ENCODE measurements at regions not wholly inside any gene's neighbourhood (a gene's known extent, or its start where the extent isn't known, plus 50 kb on each side); places are given as distances from the start of the nearest gene placed in this dataset.

DNA sequence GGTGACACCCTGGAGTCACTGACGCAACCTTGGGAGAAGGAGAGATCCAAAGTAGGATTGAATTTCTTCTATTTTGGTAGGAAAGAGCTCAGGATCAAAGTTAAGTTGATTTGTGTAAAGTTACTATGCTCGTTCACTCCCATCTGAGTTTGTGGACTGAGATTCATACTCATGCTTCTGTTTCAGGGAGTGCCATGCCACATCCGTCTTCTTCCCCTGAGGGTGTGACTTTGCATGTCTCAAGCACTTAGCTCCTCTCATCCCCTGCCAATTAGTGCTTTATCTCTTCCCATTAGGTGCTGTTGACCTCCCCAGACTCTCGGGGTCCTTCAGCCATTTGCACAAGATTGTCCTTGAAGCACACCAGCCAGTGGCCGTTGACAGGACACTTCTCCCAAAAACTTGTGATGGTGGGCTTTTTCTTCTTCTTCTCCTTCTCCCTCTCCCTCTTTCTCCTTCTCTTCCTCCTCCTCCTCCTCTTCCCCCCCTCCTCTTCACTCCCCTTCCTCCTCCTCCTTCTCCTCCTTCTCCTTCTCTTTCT, 232.2 kb upstream of the KLF4 start:
- no peak for DNase-seq

DNA sequence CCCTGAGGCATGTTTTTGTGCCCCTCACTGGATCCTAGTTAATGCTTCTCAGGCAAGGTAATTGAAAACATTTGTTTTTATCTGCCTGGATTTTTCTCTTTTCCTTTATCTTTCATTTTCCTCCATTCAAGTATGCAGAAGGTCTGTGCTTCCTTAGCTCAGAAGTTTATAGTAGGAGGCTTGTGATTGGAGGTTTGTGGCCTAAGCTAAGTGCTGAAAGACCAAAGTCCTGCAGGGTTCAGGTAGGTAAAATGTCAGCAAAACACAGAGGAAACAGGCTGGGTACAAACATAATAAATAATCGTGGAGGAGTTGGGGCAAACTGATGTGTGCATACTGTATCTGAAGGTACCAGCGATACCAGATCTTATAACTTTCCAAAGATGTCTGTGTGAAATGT, 230.9 kb upstream of the KLF4 start:
- DNase-seq = no peak

DNA sequence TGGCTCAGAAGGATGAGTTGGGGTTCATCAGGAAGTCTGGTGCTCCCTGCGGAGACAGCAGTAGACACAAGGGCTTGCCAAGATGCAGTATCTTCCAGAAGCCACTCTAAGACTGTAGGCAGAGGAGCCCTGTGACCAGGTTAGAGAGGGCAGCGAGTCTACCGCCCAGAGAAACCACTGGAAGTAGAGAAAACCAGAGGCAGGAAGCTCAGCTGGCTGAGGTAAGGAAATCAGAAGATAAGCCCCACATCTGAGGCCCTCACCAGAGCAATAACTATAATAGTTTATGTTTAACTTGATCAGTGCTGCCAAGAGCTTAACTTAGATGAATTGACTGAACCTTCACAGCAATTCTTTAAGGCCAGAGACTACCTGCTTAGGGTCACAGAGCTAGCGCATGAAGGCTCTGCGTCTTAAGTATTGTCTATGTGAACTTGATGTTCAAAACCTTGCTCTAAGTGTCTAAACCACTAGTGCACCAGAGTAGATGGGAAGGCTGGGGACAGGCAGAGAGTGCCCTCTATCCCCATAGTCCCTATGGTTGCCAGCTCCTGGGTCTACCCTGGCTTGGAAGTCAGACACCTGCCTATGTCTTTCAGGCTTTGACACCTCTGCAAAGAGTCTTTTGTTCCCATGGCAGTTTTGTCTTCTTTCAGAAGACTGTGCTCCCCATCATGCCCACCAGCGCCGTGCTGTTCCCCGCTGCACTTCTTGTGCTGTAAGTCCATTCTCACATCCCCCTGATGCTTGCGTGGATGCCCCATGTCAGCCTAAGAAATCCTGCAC, 228.2 kb upstream of the KLF4 start:
- DNase-seq = no peak

DNA sequence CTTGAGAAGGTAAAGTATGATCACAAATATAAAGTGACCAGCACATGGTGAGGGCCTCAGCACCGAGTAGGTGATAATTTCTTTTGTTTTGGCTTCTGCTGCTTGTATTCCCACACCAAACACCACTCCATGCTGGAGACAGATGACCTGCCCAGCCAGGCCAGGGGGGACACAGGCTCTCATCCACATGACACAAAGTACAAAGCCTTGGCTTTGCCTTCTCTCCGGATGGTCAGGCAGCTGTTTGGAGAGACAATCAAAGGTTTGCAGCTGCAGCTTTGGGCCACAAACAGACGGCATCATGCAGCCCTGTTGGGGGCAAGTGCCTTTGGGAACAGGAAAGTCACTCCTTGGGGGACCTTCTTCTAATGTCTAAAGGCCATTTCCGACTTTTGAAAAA, 226.2 kb upstream of the KLF4 start:
- DNase-seq = no peak

DNA sequence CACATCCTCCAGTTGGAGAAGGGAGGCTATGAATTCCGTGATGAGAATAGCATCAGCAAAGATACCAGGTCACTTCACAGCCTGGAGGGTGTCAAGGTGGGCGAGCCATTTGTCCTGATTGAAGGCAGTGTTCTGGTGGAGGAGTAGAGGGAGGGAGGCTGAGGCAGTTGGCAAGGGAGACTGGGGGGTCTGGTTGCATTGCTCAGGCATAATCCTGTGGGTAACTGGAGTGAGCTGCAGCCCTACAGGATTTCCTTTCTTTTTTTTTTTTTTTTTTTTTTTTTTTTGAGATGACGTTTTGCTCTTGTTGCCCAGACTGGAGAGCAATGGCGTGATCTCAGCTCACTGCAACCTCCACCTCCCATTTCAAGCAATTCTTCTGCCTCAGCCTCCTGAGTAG, 223.9 kb upstream of the KLF4 start:
- DNase-seq = no peak

DNA sequence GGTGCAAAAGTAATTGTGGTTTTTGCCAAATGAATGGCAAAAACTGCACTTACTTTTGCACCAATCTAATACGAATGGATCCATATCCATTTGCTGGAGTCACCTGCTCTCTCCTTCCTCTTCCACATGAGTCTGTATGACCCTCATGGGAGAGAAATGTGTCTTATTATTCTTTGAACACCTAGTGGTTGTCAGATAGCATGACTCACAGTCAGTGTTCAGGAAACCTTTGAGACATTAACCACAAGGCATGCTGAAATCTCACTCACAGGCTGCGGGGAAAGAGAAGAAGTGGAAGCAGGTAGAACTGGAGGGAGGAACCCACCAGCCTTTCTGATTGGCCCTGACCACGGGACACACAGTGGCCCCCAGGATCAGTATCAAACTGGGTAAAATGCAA, 222.8 kb upstream of the KLF4 start:
- no peak for DNase-seq

- DNase-seq = no peak
Measured at GRCh38 chr9:107711542-107711941, 222.0 kb upstream of the KLF4 start.

GRCh38 chr9:107710953-107711352, 221.4 kb upstream of the KLF4 start:
- no peak for DNase-seq

DNA sequence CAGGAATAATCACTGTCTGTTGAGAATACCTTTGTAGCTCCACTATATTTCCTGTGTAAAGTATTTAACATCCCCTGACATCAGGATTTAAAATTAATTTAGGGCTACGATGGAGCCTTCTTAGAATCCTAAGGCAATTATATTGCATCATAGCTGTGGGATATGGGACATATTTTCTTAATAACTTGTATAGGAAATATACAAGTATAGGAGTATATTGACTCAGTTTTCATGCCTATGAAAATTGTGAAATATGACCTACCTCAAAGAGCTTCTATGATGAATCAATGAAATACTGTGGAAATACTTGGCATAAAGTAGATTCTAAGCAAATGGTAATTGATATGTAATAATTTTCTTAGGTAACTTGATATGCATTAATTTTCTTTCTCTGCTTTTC, 221.0 kb upstream of the KLF4 start:
- no peak for DNase-seq

- DNase-seq = no peak
Measured at GRCh38 chr9:107708791-107709190, 219.2 kb upstream of the KLF4 start.

DNA sequence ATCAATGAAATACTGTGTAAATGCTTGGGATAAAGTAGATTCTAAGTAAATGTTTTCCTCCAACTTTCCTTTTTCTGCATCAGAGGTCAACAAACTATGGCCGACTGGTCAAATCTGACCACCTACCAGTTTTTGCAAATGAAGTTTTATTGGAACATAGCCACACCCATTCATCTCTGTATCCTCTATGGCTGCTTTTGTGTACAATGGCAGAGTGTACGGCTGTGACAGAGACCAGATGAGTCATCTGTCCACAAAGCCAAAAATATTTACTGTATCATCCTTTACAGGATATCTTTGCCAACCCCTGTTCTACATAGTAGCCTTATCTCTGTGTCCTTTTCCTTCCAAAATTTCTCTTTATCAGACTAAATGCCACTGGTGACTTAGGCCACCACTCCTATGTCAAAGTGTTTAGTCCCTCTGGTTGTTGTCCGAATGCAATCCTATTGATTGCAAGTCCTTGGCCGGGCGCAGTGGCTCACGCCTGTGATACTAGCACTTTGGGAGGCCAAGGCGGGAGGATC, 218.4 kb upstream of the KLF4 start:
- no peak for DNase-seq

GRCh38 chr9:107707428-107707837, 217.9 kb upstream of the KLF4 start:
- DNase-seq = no peak

DNA sequence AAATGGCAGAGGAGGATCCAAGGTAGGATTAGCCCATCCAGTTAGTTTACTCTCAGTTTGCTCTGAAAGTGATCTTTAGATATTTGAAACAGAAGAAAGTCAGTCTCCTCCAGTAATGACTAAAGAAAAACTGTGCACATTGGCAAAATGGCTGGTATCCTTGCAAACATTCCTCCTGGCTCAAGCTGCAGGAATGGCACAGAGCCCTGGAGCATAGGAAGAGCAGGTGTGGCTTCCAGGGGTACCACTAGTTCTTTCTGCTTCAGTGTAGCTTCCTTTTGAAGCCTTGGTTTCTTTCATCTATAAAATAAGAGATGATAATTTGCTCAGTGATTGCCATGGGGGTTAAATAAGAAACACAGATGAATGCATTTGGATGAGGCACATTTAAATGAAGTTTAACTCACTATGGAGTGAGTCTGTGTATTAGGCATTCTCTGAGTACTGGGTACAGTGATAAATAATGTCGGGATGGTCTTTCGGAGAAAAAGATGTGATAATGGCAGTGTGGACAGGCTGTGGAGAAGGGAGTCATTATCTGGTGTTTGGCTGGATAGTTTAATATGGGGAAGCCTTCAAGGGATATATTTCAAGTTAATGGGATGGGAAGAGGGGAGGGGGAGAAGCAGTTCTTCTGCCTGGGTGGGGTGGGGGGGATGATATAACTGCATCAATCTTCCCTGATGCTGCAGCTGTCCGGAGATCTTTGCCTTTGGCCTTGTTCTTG, 217.3 kb upstream of the KLF4 start:
- DNase-seq = no peak

DNA sequence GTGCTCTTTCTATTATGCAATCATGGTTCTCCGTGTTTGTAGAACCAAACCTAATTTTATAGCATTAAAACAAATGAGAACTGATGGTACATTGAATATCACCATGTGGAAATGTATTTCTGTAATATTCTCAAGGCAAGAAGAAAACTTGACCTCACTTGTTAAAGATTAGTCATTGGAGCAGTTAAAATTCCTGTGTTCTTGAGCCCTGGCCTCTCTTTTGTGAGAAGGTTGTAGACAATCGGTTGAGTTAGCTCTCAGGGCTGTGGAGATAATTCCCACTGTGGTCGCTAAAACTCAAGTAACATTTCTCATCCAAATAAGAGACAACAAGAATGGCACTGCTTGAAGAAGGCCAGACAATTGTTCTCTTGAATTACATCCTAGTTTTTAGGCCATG, 216.0 kb upstream of the KLF4 start:
- no peak for DNase-seq

DNA sequence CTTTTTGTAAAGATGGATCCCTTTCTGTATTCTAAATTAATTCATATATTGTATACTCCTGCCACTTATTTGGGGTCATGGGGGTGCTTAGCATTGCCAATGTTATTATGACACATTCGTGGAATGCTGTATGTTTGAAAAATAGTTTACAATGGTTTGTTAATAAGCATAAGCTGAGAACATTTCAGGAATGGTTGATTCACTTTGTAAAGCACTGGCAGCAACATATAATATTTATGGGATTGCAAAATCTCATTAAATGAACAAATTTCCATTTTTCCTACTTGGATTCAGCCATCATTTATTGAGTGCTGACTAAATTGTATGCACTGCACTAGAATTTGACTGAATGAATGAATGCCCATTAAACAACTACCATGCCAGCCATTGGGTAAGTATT, 215.2 kb upstream of the KLF4 start:
- no peak for DNase-seq

- no peak for DNase-seq
Measured at GRCh38 chr9:107703651-107704050, 214.1 kb upstream of the KLF4 start.

DNA sequence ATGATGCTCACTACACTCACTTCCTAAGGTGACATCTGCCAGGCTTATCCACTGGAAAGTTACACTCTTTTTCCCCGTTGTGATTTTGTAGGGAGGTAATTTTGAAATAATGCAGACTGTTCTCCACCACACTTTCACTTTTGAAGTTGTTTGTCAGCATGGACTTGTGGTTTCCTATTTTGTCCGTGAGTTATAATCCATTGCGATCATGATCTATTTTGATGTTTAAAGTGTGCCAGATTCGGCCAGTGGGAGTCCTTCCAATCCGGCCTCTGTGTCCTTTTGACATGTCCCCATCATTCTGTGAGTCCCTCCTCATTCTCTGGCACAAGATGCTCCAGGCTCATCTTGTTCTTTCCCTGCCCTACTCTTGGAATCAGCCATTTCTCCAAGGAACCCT, 211.3 kb upstream of the KLF4 start:
- DNase-seq = no peak

- no peak for DNase-seq
Measured at GRCh38 chr9:107699231-107699630, 209.7 kb upstream of the KLF4 start.

- no peak for DNase-seq
Measured at GRCh38 chr9:107698779-107699178, 209.2 kb upstream of the KLF4 start.

- no peak for DNase-seq
Measured at GRCh38 chr9:107696302-107696701, 206.7 kb upstream of the KLF4 start.

GRCh38 chr9:107694390-107694789, 204.8 kb upstream of the KLF4 start:
- no peak for DNase-seq

GRCh38 chr9:107693625-107694326, 204.2 kb upstream of the KLF4 start:
- no peak for DNase-seq

GRCh38 chr9:107691664-107692063, 202.1 kb upstream of the KLF4 start:
- DNase-seq = no peak

DNA sequence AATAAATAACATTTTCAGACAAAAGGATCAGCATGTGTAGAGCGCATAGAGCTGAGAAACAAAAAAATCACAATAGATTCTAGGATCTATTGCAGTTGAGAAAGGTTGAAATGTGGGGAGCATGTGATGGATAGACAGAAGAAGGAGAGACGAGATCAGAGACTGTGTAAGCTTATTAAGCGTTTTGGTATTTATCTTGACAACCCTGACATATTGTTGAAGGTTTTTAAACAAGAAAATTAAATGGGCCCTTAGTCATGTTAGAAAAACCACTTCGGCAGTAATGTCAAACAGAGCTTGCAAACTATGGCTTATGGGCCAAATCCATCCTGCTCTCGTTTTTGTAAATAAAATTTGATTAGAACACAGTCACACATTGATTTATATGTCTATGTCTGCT, 200.5 kb upstream of the KLF4 start:
- DNase-seq = no peak

Data from activated CD4-positive, alpha-beta T cell treated with anti-CD3 and anti-CD28 coated beads, Interleukin-2, amount 50 U/mL, for 16 hours (primary cell).